HUES6 (cell line): ENCODE measurements at regions not wholly inside any gene's neighbourhood (a gene's known extent, or its start where the extent isn't known, plus 50 kb on each side); places are given as distances from the start of the nearest gene placed in this dataset.

Experiments used
- H3K27ac ChIP-seq: 2 replicates; pipeline ENCODE4 v1.7.0; 2013; ENCODE audit warnings: low read depth, mild to moderate bottlenecking, low read length, inconsistent platforms
- H3K27me3 ChIP-seq: 2 replicates; pipeline ENCODE4 v1.6.1; 2013; ENCODE audit warnings: low read length; ENCODE audit not compliant: control insufficient read depth, insufficient read depth
- H3K36me3 ChIP-seq: 2 replicates; pipeline ENCODE4 v1.6.1; 2013; ENCODE audit warnings: low read length; ENCODE audit not compliant: control insufficient read depth, insufficient read depth
- H3K4me1 ChIP-seq: 2 replicates; pipeline ENCODE4 v1.6.1; 2013; ENCODE audit warnings: low read length; ENCODE audit not compliant: control insufficient read depth, insufficient read depth
- H3K4me3 ChIP-seq: 2 replicates; pipeline ENCODE4 v1.5.1; 2013; ENCODE audit warnings: low read depth, low read length
- H3K9ac ChIP-seq: one replicate; pipeline ENCODE4 v1.6.1; 2013; ENCODE audit warnings: mild to moderate bottlenecking, low read length
- H3K9me3 ChIP-seq: 2 replicates; pipeline ENCODE4 v1.6.1; 2013; ENCODE audit warnings: low read depth, low read length; ENCODE audit not compliant: control insufficient read depth, insufficient read depth

DNA sequence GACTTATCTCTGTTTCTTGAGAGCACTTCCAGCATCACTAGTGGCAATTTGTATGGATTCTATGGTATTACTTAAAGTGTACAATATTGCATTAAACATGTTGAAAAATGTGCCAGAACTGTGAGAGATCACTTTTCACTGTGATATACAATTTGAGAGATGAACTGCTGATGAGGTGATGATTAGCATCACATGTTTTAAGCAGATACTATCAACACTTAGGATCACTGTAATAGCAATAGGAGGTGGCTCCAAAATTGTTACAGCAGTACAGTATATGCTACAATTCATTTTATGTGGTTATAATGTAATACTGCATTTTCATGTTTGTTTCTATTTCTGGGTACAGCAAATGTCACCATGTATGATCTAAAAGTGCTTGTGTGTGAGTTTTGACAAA, 570.0 kb downstream of the PTPRC start:
- Histone ChIP-seq H3K27ac (no peak overlapping the region), H3K36me3 (no peaks in the 10 kb centered on the region), H3K27me3 (no peaks in the 10 kb centered on the region)

DNA sequence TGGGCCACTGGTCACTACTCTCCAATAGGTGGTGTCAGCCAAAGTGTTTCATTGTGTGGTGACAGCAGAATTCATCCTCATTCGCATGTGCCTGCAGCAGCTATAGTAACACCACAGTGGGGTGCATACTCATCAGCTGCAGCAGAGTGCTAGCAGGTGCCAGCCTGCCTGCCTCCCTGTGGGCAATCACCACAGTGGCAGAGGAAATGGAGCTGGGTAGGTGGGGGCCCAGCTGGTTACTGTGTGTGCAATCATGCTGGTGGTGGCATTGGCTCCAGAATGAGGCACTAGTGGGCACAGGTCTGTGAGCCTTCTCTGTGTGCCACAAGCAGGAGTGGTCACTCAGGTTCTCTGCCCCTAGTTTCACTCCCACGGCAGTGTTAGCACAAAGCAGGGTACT, 579.2 kb downstream of the PTPRC start:
- Histone ChIP-seq H3K4me1 (no peaks in the 10 kb centered on the region), H3K27me3 (no peaks in the 10 kb centered on the region), H3K9ac (no peak overlapping the region), H3K27ac (no peak overlapping the region), H3K9me3 (no peaks in the 10 kb centered on the region), H3K36me3 (no peaks in the 10 kb centered on the region), H3K4me3 (no peak overlapping the region)

More for the DNA sequence above, 570.0 kb downstream of the PTPRC start:
- Histone ChIP-seq H3K4me1 (no peaks in the 10 kb centered on the region), H3K4me3 (no peak overlapping the region), H3K9ac (no peak overlapping the region), H3K9me3 (no peaks in the 10 kb centered on the region)

DNA sequence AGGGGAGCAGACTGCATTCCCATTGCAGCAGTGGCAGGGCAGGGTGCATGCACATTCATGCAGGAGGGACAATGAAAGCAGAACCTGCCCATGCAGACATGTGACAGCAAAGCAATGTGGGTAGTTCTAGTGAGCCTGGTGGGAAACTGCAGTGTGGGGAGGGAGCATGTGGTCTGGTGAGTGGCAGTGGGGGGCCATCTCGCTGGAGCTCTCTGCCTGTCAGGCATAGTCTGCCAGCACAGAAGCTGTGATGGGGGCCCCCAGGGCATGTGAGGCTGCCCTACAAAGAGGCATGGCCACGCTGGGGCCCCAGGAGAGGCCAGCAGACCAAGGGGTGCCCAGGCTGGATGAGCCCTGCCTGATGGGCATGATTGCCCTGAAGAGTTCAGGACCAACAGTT, 579.7 kb downstream of the PTPRC start:
- Histone ChIP-seq H3K4me3 (no peak overlapping the region), H3K27ac (no peak overlapping the region), H3K27me3 (no peaks in the 10 kb centered on the region), H3K9me3 (no peaks in the 10 kb centered on the region), H3K36me3 (no peaks in the 10 kb centered on the region), H3K9ac (no peak overlapping the region), H3K4me1 (no peaks in the 10 kb centered on the region)

GRCh38 chr1:199220031-199220430, 581.2 kb downstream of the PTPRC start:
- Histone ChIP-seq H3K36me3 (no peaks in the 10 kb centered on the region), H3K27ac (no peak overlapping the region), H3K4me1 (no peaks in the 10 kb centered on the region), H3K4me3 (no peak overlapping the region), H3K27me3 (no peaks in the 10 kb centered on the region), H3K9ac (no peak overlapping the region), H3K9me3 (no peaks in the 10 kb centered on the region)

DNA sequence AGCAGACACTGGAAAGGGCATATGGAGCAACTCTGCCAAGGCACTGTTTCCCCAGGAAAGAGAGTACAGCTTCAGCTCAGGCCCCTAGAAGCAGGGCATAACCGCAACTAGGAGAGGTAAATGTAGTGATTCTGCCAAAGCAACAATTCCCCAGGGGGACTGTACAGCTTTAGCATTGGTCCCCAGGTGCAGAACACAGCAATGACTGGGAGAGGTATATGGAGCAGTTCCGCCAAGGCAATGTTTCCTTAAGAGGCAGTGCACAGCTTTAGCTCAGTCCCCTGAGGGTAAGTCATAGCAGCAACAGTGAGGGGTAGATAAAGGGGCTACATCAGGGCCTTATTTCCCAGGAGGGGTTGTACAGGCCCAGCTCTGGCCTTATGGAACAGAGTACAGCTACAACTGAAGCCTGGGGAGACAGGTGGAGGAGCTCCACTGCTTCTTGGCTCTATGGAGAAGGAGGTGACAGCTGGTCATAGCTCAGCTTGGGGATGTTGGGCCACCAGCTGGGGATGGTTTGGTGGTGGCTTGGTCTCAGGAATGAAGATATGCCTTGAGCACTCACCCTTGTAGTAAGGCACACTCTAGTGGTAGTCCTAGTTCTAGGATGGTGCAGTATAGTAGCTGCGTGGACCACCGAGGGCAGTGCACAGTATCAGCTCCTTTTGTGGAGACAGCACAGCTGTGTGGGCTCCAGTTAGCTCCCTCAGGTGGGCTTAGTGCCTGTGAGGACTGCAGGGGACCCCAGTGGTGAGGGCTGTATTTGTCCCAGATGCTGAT, 582.7 kb downstream of the PTPRC start:
- Histone ChIP-seq H3K4me3 (no peak overlapping the region), H3K27me3 (no peaks in the 10 kb centered on the region), H3K9ac (no peak overlapping the region), H3K4me1 (no peaks in the 10 kb centered on the region), H3K9me3 (no peaks in the 10 kb centered on the region), H3K27ac (no peak overlapping the region), H3K36me3 (no peaks in the 10 kb centered on the region)

GRCh38 chr1:199223936-199224335, 585.1 kb downstream of the PTPRC start:
- Histone ChIP-seq H3K4me1 (no peaks in the 10 kb centered on the region), H3K27ac (no peak overlapping the region), H3K27me3 (no peaks in the 10 kb centered on the region), H3K36me3 (no peaks in the 10 kb centered on the region), H3K9ac (no peak overlapping the region), H3K9me3 (no peaks in the 10 kb centered on the region), H3K4me3 (no peak overlapping the region)

GRCh38 chr1:199226163-199226562, 587.3 kb downstream of the PTPRC start:
- Histone ChIP-seq H3K27ac (no peak overlapping the region), H3K9me3 (no peaks in the 10 kb centered on the region), H3K4me1 (no peaks in the 10 kb centered on the region), H3K27me3 (no peaks in the 10 kb centered on the region), H3K4me3 (no peak overlapping the region), H3K9ac (no peak overlapping the region), H3K36me3 (no peaks in the 10 kb centered on the region)

- Histone ChIP-seq H3K4me3 (no peak overlapping the region), H3K36me3 (no peaks in the 10 kb centered on the region), H3K27ac (no peak overlapping the region), H3K9ac (no peak overlapping the region), H3K27me3 (no peaks in the 10 kb centered on the region), H3K4me1 (no peaks in the 10 kb centered on the region), H3K9me3 (no peaks in the 10 kb centered on the region)
Observed at GRCh38 chr1:199242147-199242546, 603.3 kb downstream of the PTPRC start.

DNA sequence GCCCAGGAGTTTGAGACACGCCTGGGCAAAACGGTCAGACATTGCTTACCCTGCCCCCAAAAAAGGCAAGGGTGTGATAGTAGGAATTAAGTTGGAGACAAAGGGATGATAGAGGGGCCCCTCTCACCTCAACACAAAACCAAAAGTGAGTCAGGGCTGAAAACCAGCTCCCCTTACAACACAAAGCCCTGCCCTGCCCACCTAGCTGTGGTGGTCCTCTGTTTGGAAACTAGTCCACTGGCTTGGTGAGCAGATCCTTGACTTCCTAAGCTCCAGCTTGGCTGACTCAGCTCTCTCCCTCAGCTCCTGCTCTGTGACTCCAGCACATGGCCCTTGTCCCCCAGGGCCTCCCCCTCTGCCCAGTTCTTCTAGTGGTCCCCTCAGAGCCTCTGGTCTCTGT, 603.8 kb downstream of the PTPRC start:
- no peaks in the 10 kb centered on the region for H3K9me3 ChIP-seq
- no peak overlapping the region for H3K9ac ChIP-seq
- H3K4me1 ChIP-seq, result no peaks in the 10 kb centered on the region
- no peak overlapping the region for H3K4me3 ChIP-seq
- H3K27me3 ChIP-seq, result no peaks in the 10 kb centered on the region
- H3K27ac ChIP-seq, result no peak overlapping the region
- no peaks in the 10 kb centered on the region for H3K36me3 ChIP-seq

DNA sequence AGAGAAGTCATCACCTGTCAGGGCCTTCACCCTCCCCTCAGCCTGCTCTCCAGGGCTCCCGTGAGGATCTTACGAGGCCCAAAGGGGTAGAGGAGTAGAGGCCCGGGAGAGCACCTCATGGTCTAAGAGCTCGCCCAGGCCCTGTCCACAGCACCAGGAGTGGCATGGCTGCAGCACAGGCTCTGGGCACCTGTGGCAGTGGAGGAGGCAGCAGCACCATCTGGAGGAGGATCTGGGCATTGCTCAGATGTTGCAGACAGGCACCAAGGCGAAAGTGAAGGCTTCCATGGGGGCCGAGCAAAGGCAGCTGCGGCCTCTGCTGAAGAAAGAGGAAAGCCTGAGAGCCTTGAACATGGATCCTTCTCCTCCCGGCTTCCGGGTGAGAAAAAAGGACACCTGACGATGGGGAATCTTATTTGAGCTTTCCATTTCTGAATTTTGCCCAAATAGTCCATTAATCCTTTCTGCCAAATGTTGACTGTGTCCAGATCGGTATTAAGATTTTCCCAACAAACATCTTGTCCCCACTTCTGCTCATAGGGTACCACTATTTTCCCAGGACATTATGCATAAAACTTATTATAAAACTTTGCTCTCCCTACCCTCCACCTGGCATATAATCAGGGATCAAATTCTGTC, 604.7 kb downstream of the PTPRC start:
- Histone ChIP-seq H3K9ac (no peak overlapping the region), H3K27me3 (no peaks in the 10 kb centered on the region), H3K27ac (no peak overlapping the region), H3K4me1 (no peaks in the 10 kb centered on the region), H3K36me3 (no peaks in the 10 kb centered on the region), H3K9me3 (no peaks in the 10 kb centered on the region), H3K4me3 (no peak overlapping the region)

DNA sequence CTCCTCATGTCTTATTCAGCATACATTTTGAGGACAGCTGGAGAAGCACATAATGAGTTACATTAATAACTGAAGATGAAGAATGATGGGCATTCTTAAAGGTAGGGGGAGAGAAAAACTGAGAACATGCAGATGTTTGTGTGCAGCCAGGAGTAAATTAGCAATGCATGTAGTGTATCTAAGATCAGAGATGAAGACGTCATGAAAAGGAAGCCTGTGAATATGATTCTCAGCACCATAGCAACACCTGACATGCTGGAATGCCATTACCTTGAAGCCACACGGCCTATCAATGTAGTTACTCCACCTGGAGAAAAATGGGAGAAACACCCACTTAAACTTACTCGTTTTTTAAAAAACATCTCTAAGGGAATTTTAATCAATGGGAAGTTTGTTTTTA, 607.1 kb downstream of the PTPRC start:
- no peaks in the 10 kb centered on the region for H3K9me3 ChIP-seq
- no peaks in the 10 kb centered on the region for H3K4me1 ChIP-seq
- no peak overlapping the region for H3K27ac ChIP-seq
- no peaks in the 10 kb centered on the region for H3K36me3 ChIP-seq
- no peak overlapping the region for H3K9ac ChIP-seq
- H3K4me3 ChIP-seq, result no peak overlapping the region
- no peaks in the 10 kb centered on the region for H3K27me3 ChIP-seq
